ENCODE measurements at regions not wholly inside any gene's neighbourhood (a gene's known extent, or its start where the extent isn't known, plus 50 kb on each side); places are given as distances from the start of the nearest gene placed in this dataset.
"Not testable (repeated sequence)": the region's sequence is repeated elsewhere in the genome, so short reads cannot be mapped to it uniquely, and the experiment has no call there.

DNA sequence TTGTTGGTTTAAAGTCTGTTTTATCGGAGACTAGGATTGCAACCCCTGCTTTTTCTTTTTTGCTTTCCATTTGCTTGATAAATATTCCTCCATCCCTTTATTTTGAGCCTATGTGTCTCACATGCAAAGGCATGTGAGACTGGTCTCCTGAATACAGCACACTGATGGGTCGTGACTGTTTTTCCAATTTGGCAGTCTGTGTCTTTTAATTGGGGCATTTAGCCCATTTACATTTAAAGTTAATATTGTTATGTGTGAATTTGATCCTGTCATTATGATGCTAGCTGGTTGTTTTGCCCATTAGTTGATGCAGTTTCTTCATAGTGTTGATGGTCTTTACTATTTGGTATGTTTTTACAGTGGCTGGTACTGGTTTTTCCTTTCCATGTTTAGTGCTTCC is 132.0 kb downstream of the LEPR start:
- not testable (repeated sequence) for TF ChIP-seq EZH2phosphoT487 (IDR thresholded peaks at IDR 0.05; ENCODE audit: insufficient read depth, low read depth); EZH2 (IDR thresholded peaks at IDR 0.05; ENCODE audit: insufficient read depth, poor library complexity, severe bottlenecking)

Measured in GM23248 (cell line).